Activated naive CD4-positive, alpha-beta T cell treated with anti-CD3 and anti-CD28 coated beads for 36 hours (primary cell): ENCODE measurements at regions not wholly inside any gene's neighbourhood (a gene's known extent, or its start where the extent isn't known, plus 50 kb on each side); places are given as distances from the start of the nearest gene placed in this dataset.
"Not testable (repeated sequence)": the region's sequence is repeated elsewhere in the genome, so short reads cannot be mapped to it uniquely, and the experiment has no call there.

Experiments used
- CTCF ChIA-PET: fragments of 350-600 bp; sonication (Branson Sonifier 250); formaldehyde crosslinking; loops from one replicate; lab custom pipeline; 2021; ENCODE audit warnings: antibody characterized with exemption; lab: Charles Lee
- DNase-seq: peaks from one replicate; pipeline ENCODE4 v3.0.0-alpha.2; 2020
- H3K27ac Mint-ChIP-seq: one replicate; pipeline ENCODE4 v1.8.0; 2021; ENCODE audit warnings: mild to moderate bottlenecking, mixed read lengths
- H3K27me3 Mint-ChIP-seq: one replicate; pipeline ENCODE4 v1.8.0; 2021; ENCODE audit warnings: low read depth, mixed read lengths
- H3K36me3 Mint-ChIP-seq: one replicate; pipeline ENCODE4 v1.8.0; 2021; ENCODE audit warnings: low read depth, mixed read lengths
- H3K4me1 Mint-ChIP-seq: one replicate; pipeline ENCODE4 v1.8.0; 2021; ENCODE audit warnings: low read depth, mixed read lengths
- H3K4me3 Mint-ChIP-seq: one replicate; pipeline ENCODE4 v1.8.0; 2021; ENCODE audit warnings: mild to moderate bottlenecking, moderate library complexity, mixed read lengths
- H3K9me3 Mint-ChIP-seq: one replicate; pipeline ENCODE4 v1.8.0; 2021; ENCODE audit warnings: mixed read lengths
- intact Hi-C: fragments of 100-400 bp; cut with micrococcal nuclease; formaldehyde crosslinking; loops from one replicate; pipeline ENCODE4 v1.15.1; 2023

GRCh38 chr5:116947691-116948528, 373.3 kb upstream of the SEMA6A start:
- no peaks in the 10 kb centered on the region for H3K36me3 Mint-ChIP-seq
- no peaks in the 10 kb centered on the region for H3K4me1 Mint-ChIP-seq
- CTCF ChIA-PET, result interaction anchor here (0.9 to 1.6 kb wide), 3 partner anchors 9 to 811 kb away, joined by 3 to 6 read pairs (median 4); no protein-coding TSS in a partner anchor
- H3K9me3 Mint-ChIP-seq, result no peaks in the 10 kb centered on the region
- DNase-seq, result peak; percentile 79
- intact Hi-C loops, result loop anchor here (1.0 kb wide), 3 partner anchors 372 to 811 kb away; no protein-coding TSS in a partner anchor
- H3K27ac Mint-ChIP-seq, result no peak overlapping the region
- H3K27me3 Mint-ChIP-seq, result peaks cover 2% of the 10 kb centered on the region
- H3K4me3 Mint-ChIP-seq, result no peak overlapping the region

- CTCF ChIA-PET, H3K27me3 Mint-ChIP-seq, H3K36me3 Mint-ChIP-seq, H3K9me3 Mint-ChIP-seq, intact Hi-C loops, H3K4me1 Mint-ChIP-seq, H3K4me3 Mint-ChIP-seq, DNase-seq, H3K27ac Mint-ChIP-seq: not testable (repeated sequence)
Observed at GRCh38 chr5:116945613-116946382, 371.2 kb upstream of the SEMA6A start.

GRCh38 chr5:116944183-116944582, 369.6 kb upstream of the SEMA6A start:
- intact Hi-C loops, result no loop called here
- DNase-seq, result no peak
- CTCF ChIA-PET, result no interaction called here
- Mint-ChIP-seq H3K4me3 (no peak overlapping the region), H3K36me3 (no peaks in the 10 kb centered on the region), H3K4me1 (no peaks in the 10 kb centered on the region), H3K27ac (no peak overlapping the region), H3K9me3 (no peaks in the 10 kb centered on the region), H3K27me3 (no peaks in the 10 kb centered on the region)

GRCh38 chr5:116942622-116943021, 368.0 kb upstream of the SEMA6A start:
- DNase-seq, result no peak
- Mint-ChIP-seq H3K27me3 (no peaks in the 10 kb centered on the region), H3K9me3 (no peaks in the 10 kb centered on the region), H3K36me3 (no peaks in the 10 kb centered on the region), H3K4me1 (no peaks in the 10 kb centered on the region), H3K4me3 (no peak overlapping the region), H3K27ac (no peak overlapping the region)
- intact Hi-C loops, result no loop called here
- CTCF ChIA-PET, result no interaction called here

GRCh38 chr5:116939641-116940040, 365.0 kb upstream of the SEMA6A start:
- Mint-ChIP-seq H3K27ac (no peak overlapping the region), H3K9me3 (no peaks in the 10 kb centered on the region)

GRCh38 chr5:116938488-116938887, 363.9 kb upstream of the SEMA6A start:
- intact Hi-C loops, result no loop called here
- Mint-ChIP-seq H3K27ac (no peak overlapping the region), H3K36me3 (no peaks in the 10 kb centered on the region), H3K9me3 (no peaks in the 10 kb centered on the region), H3K4me1 (no peaks in the 10 kb centered on the region), H3K4me3 (no peak overlapping the region), H3K27me3 (no peaks in the 10 kb centered on the region)
- CTCF ChIA-PET, result interaction anchor here (1.6 kb wide), 1 partner anchor 10 kb away, joined by 4 read pairs; no protein-coding TSS in a partner anchor
- DNase-seq, result no peak

More at GRCh38 chr5:116939641-116940040, 365.0 kb upstream of the SEMA6A start:
- no peaks in the 10 kb centered on the region for H3K36me3 Mint-ChIP-seq
- no peak overlapping the region for H3K4me3 Mint-ChIP-seq
- CTCF ChIA-PET, result interaction anchor here (1.6 kb wide), 1 partner anchor 8 kb away, joined by 4 read pairs; no protein-coding TSS in a partner anchor
- no peak for DNase-seq
- no peaks in the 10 kb centered on the region for H3K27me3 Mint-ChIP-seq
- intact Hi-C loops, result no loop called here
- no peaks in the 10 kb centered on the region for H3K4me1 Mint-ChIP-seq

- Mint-ChIP-seq H3K9me3 (no peaks in the 10 kb centered on the region), H3K27me3 (no peaks in the 10 kb centered on the region), H3K36me3 (no peaks in the 10 kb centered on the region), H3K4me1 (no peaks in the 10 kb centered on the region), H3K27ac (no peak overlapping the region), H3K4me3 (no peak overlapping the region)
- CTCF ChIA-PET, result no interaction called here
- intact Hi-C loops, result no loop called here
- DNase-seq, result no peak
Observed at GRCh38 chr5:116935561-116936162, 361.0 kb upstream of the SEMA6A start.

GRCh38 chr5:116930616-116931015, 356.0 kb upstream of the SEMA6A start:
- Mint-ChIP-seq H3K9me3 (no peaks in the 10 kb centered on the region), H3K4me1 (no peaks in the 10 kb centered on the region), H3K27me3 (no peaks in the 10 kb centered on the region), H3K4me3 (no peak overlapping the region), H3K36me3 (no peaks in the 10 kb centered on the region), H3K27ac (no peak overlapping the region)
- CTCF ChIA-PET, result no interaction called here
- DNase-seq, result no peak
- intact Hi-C loops, result no loop called here

GRCh38 chr5:116923344-116923743, 348.7 kb upstream of the SEMA6A start:
- Mint-ChIP-seq H3K9me3 (no peaks in the 10 kb centered on the region), H3K4me1 (no peaks in the 10 kb centered on the region), H3K36me3 (no peaks in the 10 kb centered on the region), H3K27ac (no peak overlapping the region), H3K27me3 (no peaks in the 10 kb centered on the region), H3K4me3 (no peak overlapping the region)
- no peak for DNase-seq
- CTCF ChIA-PET, result no interaction called here
- intact Hi-C loops, result no loop called here

GRCh38 chr5:116922532-116922931, 347.9 kb upstream of the SEMA6A start:
- intact Hi-C loops, result no loop called here
- H3K27me3 Mint-ChIP-seq, result no peaks in the 10 kb centered on the region
- no peaks in the 10 kb centered on the region for H3K9me3 Mint-ChIP-seq
- no peaks in the 10 kb centered on the region for H3K36me3 Mint-ChIP-seq
- H3K4me3 Mint-ChIP-seq, result no peak overlapping the region
- no peaks in the 10 kb centered on the region for H3K4me1 Mint-ChIP-seq
- H3K27ac Mint-ChIP-seq, result no peak overlapping the region
- CTCF ChIA-PET, result no interaction called here
- DNase-seq, result no peak

- H3K4me3 Mint-ChIP-seq, result no peak overlapping the region
- no peaks in the 10 kb centered on the region for H3K27me3 Mint-ChIP-seq
- H3K9me3 Mint-ChIP-seq, result peaks cover 4% of the 10 kb centered on the region
- CTCF ChIA-PET, result no interaction called here
- intact Hi-C loops, result no loop called here
- no peak for DNase-seq
- no peak overlapping the region for H3K27ac Mint-ChIP-seq
- H3K4me1 Mint-ChIP-seq, result no peaks in the 10 kb centered on the region
- no peaks in the 10 kb centered on the region for H3K36me3 Mint-ChIP-seq
Observed at GRCh38 chr5:116914869-116915504, 340.4 kb upstream of the SEMA6A start.

GRCh38 chr5:116912221-116912620, 337.6 kb upstream of the SEMA6A start:
- no peak overlapping the region for H3K4me3 Mint-ChIP-seq
- H3K4me1 Mint-ChIP-seq, result no peaks in the 10 kb centered on the region
- CTCF ChIA-PET, result no interaction called here
- no peak overlapping the region for H3K27ac Mint-ChIP-seq
- no peak for DNase-seq
- intact Hi-C loops, result no loop called here
- H3K36me3 Mint-ChIP-seq, result no peaks in the 10 kb centered on the region
- no peaks in the 10 kb centered on the region for H3K27me3 Mint-ChIP-seq
- peaks cover 4% of the 10 kb centered on the region for H3K9me3 Mint-ChIP-seq
